ENCODE measurements at regions not wholly inside any gene's neighbourhood (a gene's known extent, or its start where the extent isn't known, plus 50 kb on each side); places are given as distances from the start of the nearest gene placed in this dataset.
"Not testable (repeated sequence)": the region's sequence is repeated elsewhere in the genome, so short reads cannot be mapped to it uniquely, and the experiment has no call there.

GRCh38 chr17:20800146-20800545 is 220.6 kb downstream of the CDRT15L2 start:
- no peak for DNase-seq
- in situ Hi-C loops (cut with HindIII; ENCODE audit: low pct_ligation_motif_present, low pct_unique_long_range_greater_than_20kb, low sequenced_read_pairs), result no loop called here

GRCh38 chr17:20805751-20806150 is 226.2 kb downstream of the CDRT15L2 start:
- in situ Hi-C loops (cut with HindIII; ENCODE audit: low pct_ligation_motif_present, low pct_unique_long_range_greater_than_20kb, low sequenced_read_pairs), result no loop called here

GRCh38 chr17:20807566-20807965 is 228.0 kb downstream of the CDRT15L2 start:
- in situ Hi-C loops (cut with HindIII; ENCODE audit: low pct_ligation_motif_present, low pct_unique_long_range_greater_than_20kb, low sequenced_read_pairs); DNase-seq: not testable (repeated sequence)

More at GRCh38 chr17:20805751-20806150, 226.2 kb downstream of the CDRT15L2 start:
- DNase-seq, result no peak

GRCh38 chr17:20815410-20815809 is 227.4 kb downstream of the USP22 start:
- DNase-seq; in situ Hi-C loops (cut with HindIII; ENCODE audit: low pct_ligation_motif_present, low pct_unique_long_range_greater_than_20kb, low sequenced_read_pairs): not testable (repeated sequence)

- DNase-seq, result no peak
- in situ Hi-C loops (cut with HindIII; ENCODE audit: low pct_ligation_motif_present, low pct_unique_long_range_greater_than_20kb, low sequenced_read_pairs), result no loop called here
These were observed 218.9 kb downstream of the USP22 start for GRCh38 chr17:20823905-20824304.

- DNase-seq, result no peak
- in situ Hi-C loops (cut with HindIII; ENCODE audit: low pct_ligation_motif_present, low pct_unique_long_range_greater_than_20kb, low sequenced_read_pairs), result no loop called here
These were observed 217.3 kb downstream of the USP22 start for GRCh38 chr17:20825539-20825938.

- DNase-seq; in situ Hi-C loops (cut with HindIII; ENCODE audit: low pct_ligation_motif_present, low pct_unique_long_range_greater_than_20kb, low sequenced_read_pairs): not testable (repeated sequence)
These were observed 202.4 kb downstream of the USP22 start for GRCh38 chr17:20840453-20840852.

GRCh38 chr17:20840987-20841865 is 201.6 kb downstream of the USP22 start:
- in situ Hi-C loops (cut with HindIII; ENCODE audit: low pct_ligation_motif_present, low pct_unique_long_range_greater_than_20kb, low sequenced_read_pairs); DNase-seq: not testable (repeated sequence)

- in situ Hi-C loops (cut with HindIII; ENCODE audit: low pct_ligation_motif_present, low pct_unique_long_range_greater_than_20kb, low sequenced_read_pairs); DNase-seq: not testable (repeated sequence)
These were observed 200.8 kb downstream of the USP22 start for GRCh38 chr17:20842012-20842411.

GRCh38 chr17:20843261-20843660 is 199.6 kb downstream of the USP22 start:
- in situ Hi-C loops (cut with HindIII; ENCODE audit: low pct_ligation_motif_present, low pct_unique_long_range_greater_than_20kb, low sequenced_read_pairs); DNase-seq: not testable (repeated sequence)

- DNase-seq; in situ Hi-C loops (cut with HindIII; ENCODE audit: low pct_ligation_motif_present, low pct_unique_long_range_greater_than_20kb, low sequenced_read_pairs): not testable (repeated sequence)
These were observed 198.8 kb downstream of the USP22 start for GRCh38 chr17:20843799-20844553.

GRCh38 chr17:20848869-20849443 is 193.9 kb downstream of the USP22 start:
- in situ Hi-C loops (cut with HindIII; ENCODE audit: low pct_ligation_motif_present, low pct_unique_long_range_greater_than_20kb, low sequenced_read_pairs), result not testable (repeated sequence)

GRCh38 chr17:20851591-20852238 is 191.1 kb downstream of the USP22 start:
- in situ Hi-C loops (cut with HindIII; ENCODE audit: low pct_ligation_motif_present, low pct_unique_long_range_greater_than_20kb, low sequenced_read_pairs); DNase-seq: not testable (repeated sequence)

More at GRCh38 chr17:20848869-20849443, 193.9 kb downstream of the USP22 start:
- not testable (repeated sequence) for DNase-seq

- in situ Hi-C loops (cut with HindIII; ENCODE audit: low pct_ligation_motif_present, low pct_unique_long_range_greater_than_20kb, low sequenced_read_pairs), result no loop called here
- DNase-seq, result no peak
These were observed 190.4 kb downstream of the USP22 start for GRCh38 chr17:20852239-20852989.

GRCh38 chr17:20852990-20853370 is 189.8 kb downstream of the USP22 start:
- in situ Hi-C loops (cut with HindIII; ENCODE audit: low pct_ligation_motif_present, low pct_unique_long_range_greater_than_20kb, low sequenced_read_pairs), result no loop called here
- no peak for DNase-seq

GRCh38 chr17:20855910-20856470 is 186.8 kb downstream of the USP22 start:
- DNase-seq; in situ Hi-C loops (cut with HindIII; ENCODE audit: low pct_ligation_motif_present, low pct_unique_long_range_greater_than_20kb, low sequenced_read_pairs): not testable (repeated sequence)

- in situ Hi-C loops (cut with HindIII; ENCODE audit: low pct_ligation_motif_present, low pct_unique_long_range_greater_than_20kb, low sequenced_read_pairs); DNase-seq: not testable (repeated sequence)
These were observed 176.2 kb downstream of the USP22 start for GRCh38 chr17:20866444-20867209.
